Motor neuron (in vitro differentiated cells): ENCODE measurements at regions not wholly inside any gene's neighbourhood (a gene's known extent, or its start where the extent isn't known, plus 50 kb on each side); places are given as distances from the start of the nearest gene placed in this dataset.

ENCODE experiments used
- ATAC-seq, 8 experiments: fragments of 200-7000 bp; cut with Tn5 transposase; replicated peaks in 6 of 8; 2 replicates each; pipeline ENCODE4 v1.8.0; 2021; ENCODE audit warnings: mild to moderate bottlenecking in 8 of 8, moderate library complexity in 8 of 8
- H3K27ac ChIP-seq, 2 donors: fragments of 250-450 bp; sonication (Bioruptor Pico); 2 replicates each; pipeline ENCODE4 v1.9.0; 2021; ENCODE audit warnings: antibody characterized with exemption in 2 of 2, mild to moderate bottlenecking in 2 of 2, moderate library complexity in 1 of 2
- H3K4me1 ChIP-seq, 2 donors: fragments of 250-450 bp; sonication (Bioruptor Pico); replicated peaks in 1 of 2; 2 replicates each; pipeline ENCODE4 v1.6.1; 2021; ENCODE audit warnings: antibody characterized with exemption in 2 of 2, mild to moderate bottlenecking in 2 of 2, moderate library complexity in 1 of 2
- H3K4me3 ChIP-seq, 5 donors: fragments of 250-450 bp; sonication (Bioruptor Pico); 2 replicates each; pipeline ENCODE4 v1.9.0; 2021; ENCODE audit warnings: antibody characterized with exemption in 5 of 5, mild to moderate bottlenecking in 5 of 5, moderate library complexity in 4 of 5
- WGBS, 10 experiments: fragments of 450-650 bp; shearing (Covaris generic); methylation state at CpG; one replicate each; pipeline ENCODE4 v1.0.0; 2022; 5-methylcytosine and 5-hydroxymethylcytosine counted together
- in situ Hi-C, 9 experiments: fragments of 400-800 bp; cut with MboI; loops; one replicate each; pipeline ENCODE4 v1.15.0; 2021; ENCODE audit warnings: low sequenced_read_pairs in 9 of 9, low pct_unique_long_range_greater_than_20kb in 2 of 9; ENCODE audit not compliant: unreplicated experiment in 9 of 9

DNA sequence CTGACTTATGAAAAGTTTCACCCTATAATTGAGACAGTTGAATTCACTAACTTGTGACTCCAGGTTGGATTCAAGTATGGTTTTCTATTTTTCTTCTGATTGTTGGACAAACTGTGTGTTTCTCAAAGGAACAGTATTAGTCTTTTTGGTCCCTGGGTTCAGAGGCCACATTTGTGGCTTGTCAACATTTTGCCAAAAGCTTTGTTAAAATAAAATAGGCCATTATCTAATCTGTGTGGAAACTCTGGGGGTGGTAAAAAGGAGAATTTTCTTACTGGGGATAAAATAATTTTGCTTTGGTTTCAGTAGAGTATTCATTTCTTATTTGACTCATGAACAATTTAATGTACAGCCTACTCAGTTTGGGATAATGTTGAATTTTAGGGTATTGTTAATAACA, 166.3 kb downstream of the TMEM167A start:
- no peak for ATAC-seq
- H3K27ac ChIP-seq, result no peak overlapping the region
- no peaks in the 10 kb centered on the region for H3K4me1 ChIP-seq
- no peak overlapping the region for H3K4me3 ChIP-seq
- in situ Hi-C loops, result loop anchor here in 1 of 9 experiments (25.0 kb wide), 1 partner anchor 526 kb away; no protein-coding TSS in a partner anchor

DNA sequence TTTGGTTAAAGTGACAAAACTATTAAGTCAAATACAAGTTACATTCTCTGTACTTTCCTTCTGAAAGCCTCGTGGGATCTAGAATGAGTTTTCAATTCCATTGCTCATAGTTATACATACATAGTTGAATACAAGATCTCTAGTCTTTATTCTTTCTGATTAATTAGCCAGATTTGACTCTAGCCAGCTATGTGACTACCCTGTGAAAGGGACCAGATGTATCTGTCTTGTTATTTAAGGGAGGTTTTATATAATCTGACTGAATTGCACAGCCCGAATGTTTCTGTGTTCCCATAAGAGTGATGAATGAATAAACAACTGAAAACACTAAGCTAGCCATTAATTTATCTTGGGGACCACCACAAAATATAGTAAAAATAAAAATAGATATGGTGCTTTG, 166.7 kb downstream of the TMEM167A start:
- 0 to 100% (median 71%) methylated on average over 1 to 2 of the region's 2 CpGs; no CpG with 5 or more reads in 2 of the 10 experiments for WGBS, 10 experiments
- Histone ChIP-seq H3K4me3 (no peak overlapping the region), H3K27ac (no peak overlapping the region), H3K4me1 (no peaks in the 10 kb centered on the region)
- in situ Hi-C loops, result loop anchor here in 1 of 9 experiments (25.0 kb wide), 1 partner anchor 527 kb away; no protein-coding TSS in a partner anchor
- ATAC-seq, result no peak

- H3K4me1 ChIP-seq, result no peaks in the 10 kb centered on the region
- 60 to 100% (median 92%) methylated on average over 1 to 7 of the region's 7 CpGs; no CpG with 5 or more reads in 3 of the 10 experiments for WGBS, 10 experiments
Observed at GRCh38 chr5:82909771-82910170, 167.4 kb downstream of the TMEM167A start.

DNA sequence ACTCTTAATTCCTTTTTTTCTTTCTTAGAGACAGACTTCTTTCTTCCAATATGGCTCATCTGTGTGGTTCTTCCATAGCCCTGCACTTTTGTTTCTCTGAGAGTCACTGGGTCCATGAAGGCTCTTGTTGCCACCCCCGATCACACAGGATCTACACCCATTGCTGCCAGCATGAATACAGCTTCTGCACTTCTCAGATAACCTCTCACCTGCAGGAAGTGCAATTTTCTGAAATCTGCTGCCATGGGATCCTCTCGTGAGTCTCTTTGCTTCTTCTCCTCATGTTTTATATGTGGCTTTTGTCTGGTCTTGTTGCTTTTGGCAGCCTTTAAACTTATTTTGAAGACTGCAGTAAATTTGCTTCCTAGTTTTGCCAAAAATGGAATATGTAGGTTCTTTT, 171.2 kb downstream of the TMEM167A start:
- 29 to 100% (median 81%) methylated on average over 1 to 2 of the region's 2 CpGs for WGBS, 10 experiments
- ATAC-seq, result no peak
- in situ Hi-C loops, result loop anchor here in 1 of 9 experiments (25.0 kb wide), 1 partner anchor 531 kb away; no protein-coding TSS in a partner anchor
- Histone ChIP-seq H3K4me1 (no peaks in the 10 kb centered on the region), H3K4me3 (no peak overlapping the region), H3K27ac (no peak overlapping the region)

More at GRCh38 chr5:82909771-82910170, 167.4 kb downstream of the TMEM167A start:
- no peak overlapping the region for H3K4me3 ChIP-seq
- no peak overlapping the region for H3K27ac ChIP-seq
- ATAC-seq, result no peak
- in situ Hi-C loops, result loop anchor here in 1 of 9 experiments (25.0 kb wide), 1 partner anchor 528 kb away; no protein-coding TSS in a partner anchor

- in situ Hi-C loops, result loop anchor here in 1 of 9 experiments (25.0 kb wide), 1 partner anchor 536 kb away; no protein-coding TSS in a partner anchor
- Histone ChIP-seq H3K4me3 (no peak overlapping the region), H3K27ac (no peak overlapping the region), H3K4me1 (no peaks in the 10 kb centered on the region)
- 41 to 100% (median 100%) methylated on average over 1 of the region's 1 CpG; no CpG with 5 or more reads in 1 of the 10 experiments for WGBS, 10 experiments
- ATAC-seq, result no peak
Observed at GRCh38 chr5:82901281-82901888, 175.8 kb downstream of the TMEM167A start.

- 0 to 83% (median 50%) methylated on average over 1 to 3 of the region's 3 CpGs; no CpG with 5 or more reads in 1 of the 10 experiments for WGBS, 10 experiments
- peak in 1 of 8 experiments; percentile 12 for ATAC-seq
- H3K27ac ChIP-seq, result no peak overlapping the region
Observed at GRCh38 chr5:82894716-82895115, 182.5 kb downstream of the TMEM167A start.

DNA sequence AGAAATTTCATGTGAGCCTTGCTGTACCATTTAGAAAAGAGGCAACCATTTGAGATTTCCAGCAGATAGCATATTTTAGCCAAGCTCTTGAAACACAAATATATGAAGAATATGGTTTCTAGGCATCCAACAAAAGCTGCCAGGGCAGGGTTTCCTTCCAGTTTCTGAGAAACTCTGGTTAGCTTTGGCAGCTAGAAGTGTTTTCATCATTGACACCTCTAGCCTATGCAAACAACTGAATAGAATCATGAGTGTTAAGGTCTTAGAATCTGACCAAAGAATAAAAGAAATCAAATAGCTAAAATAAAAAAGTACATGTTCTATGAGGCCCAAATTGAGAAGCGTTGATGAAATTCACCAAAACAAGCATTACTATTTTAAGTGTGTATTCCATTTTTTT, 188.1 kb downstream of the TMEM167A start:
- Histone ChIP-seq H3K4me1 (no peaks in the 10 kb centered on the region), H3K27ac (no peak overlapping the region), H3K4me3 (no peak overlapping the region)
- in situ Hi-C loops, result no loop called here
- peak in 1 of 8 experiments; percentile 57 for ATAC-seq
- 78 to 100% (median 100%) methylated on average over 1 of the region's 1 CpG; no CpG with 5 or more reads in 3 of the 10 experiments for WGBS, 10 experiments

More at GRCh38 chr5:82894716-82895115, 182.5 kb downstream of the TMEM167A start:
- Histone ChIP-seq H3K4me3 (no peak overlapping the region), H3K4me1 (no peaks in the 10 kb centered on the region)
- in situ Hi-C loops, result no loop called here

DNA sequence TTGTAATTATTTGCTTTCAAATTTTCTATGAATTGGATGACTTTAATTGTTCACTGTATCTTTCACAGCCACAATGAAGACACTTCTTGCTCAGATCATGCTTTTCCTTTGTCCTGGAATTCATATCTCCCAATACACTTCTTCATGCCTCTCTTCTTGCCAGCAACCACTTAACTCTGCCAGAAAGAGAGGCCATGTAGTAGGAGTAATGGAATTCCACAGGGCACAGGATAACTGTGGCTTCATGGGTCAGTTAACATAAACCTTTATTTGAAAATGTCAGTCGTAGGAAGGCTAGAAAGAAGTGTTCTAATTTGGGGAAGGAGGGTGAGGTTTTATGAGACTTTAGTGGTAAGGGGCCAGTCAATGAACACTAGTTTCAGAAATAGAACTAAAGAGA, 190.3 kb downstream of the TMEM167A start:
- in situ Hi-C loops, result no loop called here
- no peak for ATAC-seq
- WGBS, 10 experiments, result 33 to 44% methylated on average over 1 of the region's 1 CpG; no CpG with 5 or more reads in 8 of the 10 experiments
- H3K4me1 ChIP-seq, result no peaks in the 10 kb centered on the region
- H3K27ac ChIP-seq, result no peak overlapping the region
- no peak overlapping the region for H3K4me3 ChIP-seq

- H3K27ac ChIP-seq, result no peak overlapping the region
- H3K4me3 ChIP-seq, result no peak overlapping the region
- in situ Hi-C loops, result no loop called here
- H3K4me1 ChIP-seq, result no peaks in the 10 kb centered on the region
- no peak for ATAC-seq
- WGBS, 10 experiments, result 58 to 100% (median 75%) methylated on average over 1 to 2 of the region's 3 CpGs; no CpG with 5 or more reads in 1 of the 10 experiments
Observed at GRCh38 chr5:82885627-82886389, 191.4 kb downstream of the TMEM167A start.

DNA sequence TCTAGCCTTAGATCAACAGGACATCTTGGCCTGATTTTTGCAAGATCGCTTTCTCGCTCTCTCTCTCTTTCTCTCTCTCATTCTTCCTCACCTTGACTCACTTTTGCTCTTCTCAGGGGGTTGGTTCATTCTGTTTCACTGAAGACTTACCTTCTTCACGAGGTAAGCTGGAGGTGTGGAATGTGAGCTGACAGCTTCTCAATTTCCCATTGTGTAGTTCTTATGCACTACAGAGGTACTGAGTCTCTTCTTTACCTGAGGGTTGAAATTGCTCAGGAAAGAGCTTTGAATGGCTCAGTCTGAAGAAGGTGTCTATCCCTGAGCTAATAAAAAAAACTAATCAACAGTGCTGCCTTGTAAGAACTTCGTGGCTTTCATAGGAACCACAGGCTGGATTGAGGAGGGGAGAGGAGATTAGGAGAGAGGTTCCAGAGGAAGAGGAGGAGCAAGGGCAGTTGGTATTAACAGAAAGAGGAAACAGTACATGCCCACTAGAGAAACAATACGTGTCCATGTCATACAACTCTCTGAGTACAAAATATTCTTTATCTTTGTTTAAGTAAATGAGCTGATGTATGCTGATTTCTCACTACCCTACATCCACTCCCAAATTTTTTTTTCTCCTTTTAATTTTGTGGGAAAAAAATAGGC, 192.2 kb downstream of the TMEM167A start:
- in situ Hi-C loops, result no loop called here
- no peak for ATAC-seq
- Histone ChIP-seq H3K4me3 (no peak overlapping the region), H3K27ac (no peak overlapping the region), H3K4me1 (no peaks in the 10 kb centered on the region)
- 40 to 100% (median 66%) methylated on average over 1 to 5 of the region's 5 CpGs for WGBS, 10 experiments

- Histone ChIP-seq H3K27ac (no peak overlapping the region), H3K4me3 (no peak overlapping the region), H3K4me1 (no peaks in the 10 kb centered on the region)
- in situ Hi-C loops, result no loop called here
- ATAC-seq, result no peak
Observed at GRCh38 chr5:82882316-82882715, 194.9 kb downstream of the TMEM167A start.

GRCh38 chr5:82881571-82882174, 195.5 kb downstream of the TMEM167A start:
- 54 to 100% (median 93%) methylated on average over 1 to 2 of the region's 2 CpGs for WGBS, 10 experiments
- no peak for ATAC-seq
- in situ Hi-C loops, result no loop called here
- no peak overlapping the region for H3K4me3 ChIP-seq
- no peak overlapping the region for H3K27ac ChIP-seq
- H3K4me1 ChIP-seq, result no peaks in the 10 kb centered on the region

GRCh38 chr5:82879089-82879488, 198.1 kb downstream of the TMEM167A start:
- WGBS, 10 experiments, result 0 to 100% (median 52%) methylated on average over 1 of the region's 1 CpG; no CpG with 5 or more reads in 2 of the 10 experiments
- ATAC-seq, result no peak

More at GRCh38 chr5:82879089-82879488, 198.1 kb downstream of the TMEM167A start:
- in situ Hi-C loops, result no loop called here
- Histone ChIP-seq H3K27ac (no peak overlapping the region), H3K4me3 (no peak overlapping the region), H3K4me1 (no peaks in the 10 kb centered on the region)
